D721Med (cell line): ENCODE measurements at regions not wholly inside any gene's neighbourhood (a gene's known extent, or its start where the extent isn't known, plus 50 kb on each side); places are given as distances from the start of the nearest gene placed in this dataset.
"Not testable (repeated sequence)": the region's sequence is repeated elsewhere in the genome, so short reads cannot be mapped to it uniquely, and the experiment has no call there.

Source experiments
- DNase-seq: peaks from one replicate; pipeline ENCODE4 v3.0.0; 2011; ENCODE audit warnings: low spot score; ENCODE audit not compliant: insufficient read length
- FAIRE-seq: peaks from 2 replicates; lab custom pipeline; 2011; peaks lifted over from hg19 to GRCh38; lab: Jason Lieb, UNC
- TF ChIP-seq, protein P1 (sequence below): IDR thresholded peaks from 2 replicates; pipeline ENCODE4 v1.5.1; 2012; ENCODE audit warnings: mild to moderate bottlenecking, control low read depth; ENCODE audit not compliant: insufficient read depth; ENCODE audit errors: missing control alignments

DNA sequence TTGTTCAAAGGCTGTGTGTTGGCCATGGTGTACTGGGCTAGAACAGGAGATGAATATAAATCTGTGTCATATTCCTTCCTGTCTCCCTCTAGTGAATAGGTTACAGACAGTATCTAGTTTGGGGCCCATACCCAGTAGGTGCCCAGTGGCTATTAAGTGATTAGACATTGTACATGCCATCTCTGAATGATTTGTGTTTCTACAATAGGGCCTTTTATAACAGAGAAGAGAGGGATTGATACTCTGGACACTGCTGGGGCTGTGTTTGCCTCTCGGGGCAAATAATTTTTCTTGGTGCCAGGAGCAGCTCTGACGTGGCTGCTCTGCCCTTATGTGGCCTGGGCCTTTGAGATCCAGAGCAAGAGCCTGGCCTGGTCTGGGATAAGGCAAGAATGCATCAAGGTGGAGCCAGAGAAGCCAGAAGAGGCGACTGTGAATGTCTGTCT lies 403.1 kb downstream of the SPRY2 start:
- DNase-seq: no peak
- TF ChIP-seq, protein P1, sequence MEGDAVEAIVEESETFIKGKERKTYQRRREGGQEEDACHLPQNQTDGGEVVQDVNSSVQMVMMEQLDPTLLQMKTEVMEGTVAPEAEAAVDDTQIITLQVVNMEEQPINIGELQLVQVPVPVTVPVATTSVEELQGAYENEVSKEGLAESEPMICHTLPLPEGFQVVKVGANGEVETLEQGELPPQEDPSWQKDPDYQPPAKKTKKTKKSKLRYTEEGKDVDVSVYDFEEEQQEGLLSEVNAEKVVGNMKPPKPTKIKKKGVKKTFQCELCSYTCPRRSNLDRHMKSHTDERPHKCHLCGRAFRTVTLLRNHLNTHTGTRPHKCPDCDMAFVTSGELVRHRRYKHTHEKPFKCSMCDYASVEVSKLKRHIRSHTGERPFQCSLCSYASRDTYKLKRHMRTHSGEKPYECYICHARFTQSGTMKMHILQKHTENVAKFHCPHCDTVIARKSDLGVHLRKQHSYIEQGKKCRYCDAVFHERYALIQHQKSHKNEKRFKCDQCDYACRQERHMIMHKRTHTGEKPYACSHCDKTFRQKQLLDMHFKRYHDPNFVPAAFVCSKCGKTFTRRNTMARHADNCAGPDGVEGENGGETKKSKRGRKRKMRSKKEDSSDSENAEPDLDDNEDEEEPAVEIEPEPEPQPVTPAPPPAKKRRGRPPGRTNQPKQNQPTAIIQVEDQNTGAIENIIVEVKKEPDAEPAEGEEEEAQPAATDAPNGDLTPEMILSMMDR: no peak
- FAIRE-seq: no peak

DNA sequence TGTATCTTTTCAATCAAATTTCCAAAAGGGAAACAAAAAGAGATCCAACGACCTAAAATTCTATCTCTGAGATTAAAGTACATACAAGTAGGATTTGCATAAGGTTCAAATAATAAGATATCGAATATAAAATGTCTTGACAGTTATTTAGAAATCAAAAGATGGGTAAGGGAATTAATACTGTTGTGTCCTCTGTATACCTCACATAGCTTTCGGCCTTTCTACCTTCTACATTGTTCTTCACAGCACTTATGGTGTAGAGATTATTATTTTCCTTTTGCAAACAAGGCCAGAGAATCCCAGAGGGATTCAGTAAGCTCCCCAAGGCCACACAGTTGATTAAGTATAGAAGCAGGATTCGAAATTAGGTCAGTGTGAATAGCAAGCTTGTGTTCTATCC lies 403.6 kb downstream of the SPRY2 start:
- TF ChIP-seq, protein P1: no peak
- no peak for FAIRE-seq
- DNase-seq: no peak

DNA sequence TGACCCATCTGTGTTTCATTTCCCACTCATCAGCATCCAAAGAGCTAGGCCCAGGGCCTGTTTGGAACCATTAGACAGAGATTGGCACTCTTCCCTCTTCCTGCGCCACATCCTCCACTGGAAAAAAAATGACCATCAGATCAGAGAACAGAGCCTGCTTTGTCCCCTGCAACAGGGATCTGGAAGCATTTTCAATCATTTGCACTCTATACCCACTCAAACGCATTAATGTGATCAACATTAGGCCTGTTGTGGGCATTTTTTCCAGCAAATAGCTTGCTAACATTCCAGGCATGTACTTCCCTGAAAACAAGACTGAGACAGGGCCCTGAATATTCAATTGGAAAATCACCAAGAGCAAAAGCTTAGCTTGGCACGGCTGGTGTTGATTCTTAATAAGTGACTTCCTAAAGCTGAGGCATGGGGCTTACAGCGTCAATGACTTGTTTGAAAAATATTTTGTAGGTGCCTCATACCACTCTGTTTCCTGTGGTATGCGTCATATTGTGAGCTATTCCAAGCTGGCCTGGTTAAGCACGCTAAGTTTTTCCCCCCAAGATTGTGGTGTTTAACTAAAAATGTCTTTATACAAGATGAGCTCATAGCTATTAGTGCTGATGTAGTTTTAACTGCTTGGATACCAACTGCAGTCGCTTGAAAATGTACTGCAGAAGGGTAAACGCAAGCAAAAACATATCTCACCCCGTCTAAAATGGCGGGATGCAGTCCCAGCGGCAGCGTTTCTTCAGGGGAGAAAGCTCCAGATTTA lies 404.4 kb downstream of the SPRY2 start:
- TF ChIP-seq, protein P1: no peak
- FAIRE-seq (no peak), DNase-seq (no peak)

DNA sequence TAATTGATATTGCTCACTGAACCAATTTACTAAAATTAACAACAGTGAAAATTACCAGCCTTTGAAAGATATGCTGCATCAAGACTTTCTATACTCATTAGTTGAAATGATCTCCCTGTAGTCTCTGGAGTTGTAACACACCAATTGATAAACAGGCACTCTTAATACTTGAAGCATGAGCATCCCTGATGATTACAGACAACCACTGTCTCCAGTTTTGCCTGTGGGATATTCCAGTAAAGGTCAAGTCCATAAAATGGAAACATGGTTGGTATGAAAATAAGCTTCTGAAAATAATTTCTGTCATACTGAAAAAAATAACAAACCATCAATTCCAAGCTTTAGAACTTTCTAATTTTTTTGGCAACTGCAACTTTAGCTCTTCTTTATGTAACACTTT lies 405.8 kb downstream of the SPRY2 start:
- DNase-seq: no peak
- TF ChIP-seq, protein P1: no peak
- FAIRE-seq: no peak

DNA sequence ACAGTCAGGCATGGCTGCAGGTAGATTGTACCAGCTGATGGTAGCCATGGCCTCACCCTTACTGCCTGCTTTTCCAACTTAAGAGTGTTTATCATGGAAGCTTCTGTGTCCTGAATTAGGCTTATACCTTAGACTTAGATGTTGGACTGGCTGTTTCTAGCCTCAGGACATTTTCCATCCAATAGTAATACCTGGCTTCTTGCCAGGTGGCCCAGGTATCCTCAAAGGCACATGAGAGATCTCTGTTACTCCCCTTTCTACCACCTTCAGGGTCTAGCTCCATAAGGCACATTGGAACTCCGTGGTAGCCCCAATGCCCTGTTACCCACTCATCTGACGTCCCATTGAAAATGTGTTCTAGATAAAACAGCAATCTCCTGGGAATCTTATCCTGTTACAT lies 407.5 kb downstream of the SPRY2 start:
- no peak for DNase-seq
- TF ChIP-seq, protein P1: no peak
- FAIRE-seq: no peak

DNA sequence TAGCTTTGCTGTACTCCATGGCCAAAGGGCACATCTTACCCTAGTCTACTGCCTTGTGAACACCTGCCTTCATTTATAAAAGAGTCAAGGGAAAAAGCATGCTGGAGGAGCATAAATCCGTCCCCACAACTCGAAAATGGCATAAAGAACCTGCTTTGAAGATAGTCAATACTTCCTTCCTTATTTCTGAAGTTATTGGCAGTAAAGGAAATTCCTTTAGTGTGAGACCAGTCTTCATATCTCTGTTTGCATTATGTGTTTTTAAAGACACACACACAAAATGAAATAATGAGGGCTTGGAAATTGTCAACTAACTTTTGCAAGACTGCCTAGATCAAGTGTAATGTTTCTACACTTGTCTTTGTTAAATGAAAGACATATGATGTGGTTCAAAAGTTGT lies 408.4 kb downstream of the SPRY2 start:
- no peak for DNase-seq
- no peak for FAIRE-seq
- TF ChIP-seq, protein P1: no peak

DNA sequence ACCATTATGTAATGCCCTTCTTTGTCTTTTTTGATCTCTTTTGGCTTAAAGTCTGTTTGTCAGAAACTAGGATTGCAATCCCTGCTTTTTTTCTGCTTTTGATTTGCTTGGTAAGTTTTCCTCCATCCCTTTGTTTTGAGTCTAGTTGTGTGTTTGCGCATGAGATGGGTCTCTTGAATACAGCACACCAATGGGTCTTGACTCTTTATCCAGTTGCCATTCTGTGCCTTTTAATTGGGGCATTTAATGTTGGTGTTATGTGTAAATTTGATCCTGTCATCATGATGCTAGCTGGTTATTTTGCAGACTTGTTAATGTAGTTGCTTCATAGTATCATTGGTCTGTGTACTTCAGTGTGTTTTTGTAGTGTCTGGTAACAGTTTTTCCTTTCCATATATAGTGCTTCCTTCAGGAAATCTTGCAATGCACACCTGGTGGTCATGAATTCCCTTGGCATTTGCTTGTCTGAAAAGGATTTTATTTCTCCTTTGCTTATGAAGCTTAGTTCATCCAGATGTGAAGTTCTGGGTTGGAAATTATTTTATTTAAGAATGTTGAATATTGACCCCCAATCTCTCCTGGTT lies 416.9 kb downstream of the SPRY2 start:
- not testable (repeated sequence) for FAIRE-seq, DNase-seq
